K562 (cell line): ENCODE measurements at regions not wholly inside any gene's neighbourhood (a gene's known extent, or its start where the extent isn't known, plus 50 kb on each side); places are given as distances from the start of the nearest gene placed in this dataset.

ENCODE experiments used
- ATAC-seq: fragments of 200-7000 bp; cut with Tn5 transposase; 3 replicates; pipeline ENCODE4 v1.9.1; 2020; ENCODE audit warnings: moderate library complexity
- BruUV-seq: library from RNA; stranded (reverse); fragments of 400-500 nt; replicated peaks from 2 replicates; lab custom pipeline; 2021; lab: Mats Ljungman, UMichigan
- CTCF ChIA-PET: fragments of 300-600 bp; formaldehyde crosslinking; extraction: SDS; loops from one replicate; lab custom pipeline; 2021; ENCODE audit warnings: low intra/inter-chr PET ratio; lab: Yijun Ruan, JAX
- POLR2A ChIA-PET: fragments of 300-600, 350-650 bp; sonication (Branson Sonifier 250); formaldehyde crosslinking; extraction: SDS; loops from one replicate; lab custom pipeline; 2021; ENCODE audit warnings: antibody characterized with exemption, inconsistent platforms; lab: Yijun Ruan, JAX
- DNase-seq, 4 experiments: peaks; one replicate each; pipeline versions ENCODE4 v3.0.0 to v3.0.0-alpha.2; 2011 to 2018; ENCODE audit warnings: low spot score in 3 of 4, mixed read lengths in 3 of 4; ENCODE audit errors: extremely low read depth in 1 of 4
- FAIRE-seq: peaks from 2 replicates; lab custom pipeline; 2011; peaks lifted over from hg19 to GRCh38; lab: Jason Lieb, UNC
- H2AFZ ChIP-seq: 2 replicates; pipeline ENCODE4 v1.6.0; 2011; ENCODE audit warnings: low read depth, low read length, control low read depth, inconsistent platforms
- H3K27ac ChIP-seq: fragments of 200-600 bp; 3 replicates; pipeline ENCODE4 v1.8.0; 2011; ENCODE audit warnings: low read depth, mild to moderate bottlenecking, control low read depth, inconsistent platforms, low read length, moderate library complexity, mixed read lengths; ENCODE audit errors: extremely low read depth
- H3K27me3 ChIP-seq, 2 experiments: fragments of 300-600 bp in 1 of 2; 2 replicates in 1 of 2; 3 replicates in 1 of 2; pipeline versions ENCODE4 v1.6.0 to v1.8.0; 2011; ENCODE audit warnings: inconsistent platforms in 2 of 2, low read length in 2 of 2, mild to moderate bottlenecking in 1 of 2, mixed read lengths in 1 of 2, moderate library complexity in 1 of 2; ENCODE audit not compliant: control insufficient read depth in 2 of 2, insufficient read depth in 2 of 2
- H3K36me3 ChIP-seq: fragments of 300-600 bp; 3 replicates; pipeline ENCODE4 v1.8.0; 2011; ENCODE audit warnings: mild to moderate bottlenecking, low read length, inconsistent platforms; ENCODE audit not compliant: control insufficient read depth, insufficient read depth
- H3K4me1 ChIP-seq, 2 experiments: fragments of 200-600 bp in 1 of 2; replicated peaks in 1 of 2; 2 replicates in 1 of 2; 3 replicates in 1 of 2; pipeline versions ENCODE4 v1.5.1 to v1.8.0; 2011; ENCODE audit warnings: inconsistent platforms in 2 of 2, low read length in 2 of 2, mild to moderate bottlenecking in 1 of 2, mixed read lengths in 1 of 2, moderate library complexity in 1 of 2; ENCODE audit not compliant: control insufficient read depth in 2 of 2, insufficient read depth in 2 of 2
- H3K4me2 ChIP-seq: 2 replicates; pipeline ENCODE4 v1.6.1; 2011; ENCODE audit warnings: low read length, control low read depth, inconsistent platforms, mixed read lengths; ENCODE audit not compliant: insufficient read depth
- H3K4me3 ChIP-seq: fragments of 200-600 bp; sonication (generic), shearing (Covaris generic); 2 replicates; pipeline ENCODE4 v1.5.1; 2016; ENCODE audit warnings: control low read depth, inconsistent platforms
- H3K79me2 ChIP-seq: fragments of 200-600 bp; 3 replicates; pipeline ENCODE4 v1.8.0; 2011; ENCODE audit warnings: low read length, inconsistent platforms; ENCODE audit not compliant: control insufficient read depth, insufficient read depth
- H3K9ac ChIP-seq, 2 experiments: 2 replicates each; pipeline versions ENCODE4 v1.6.0 to v1.6.1; 2011; ENCODE audit warnings: low read depth in 2 of 2, low read length in 2 of 2, control low read depth in 1 of 2, inconsistent platforms in 1 of 2, mild to moderate bottlenecking in 1 of 2, mixed read lengths in 1 of 2; ENCODE audit not compliant: insufficient read depth in 1 of 2
- H3K9me1 ChIP-seq: one replicate; pipeline ENCODE4 v1.6.0; 2011; ENCODE audit warnings: inconsistent platforms, mild to moderate bottlenecking, low read length, moderate library complexity; ENCODE audit not compliant: control insufficient read depth, insufficient read depth
- H3K9me3 ChIP-seq: replicated peaks from 2 replicates; pipeline ENCODE4 v1.5.1; 2011; ENCODE audit warnings: low read depth, low read length, inconsistent platforms; ENCODE audit not compliant: control insufficient read depth, insufficient read depth
- H4K20me1 ChIP-seq: replicated peaks from 2 replicates; pipeline ENCODE4 v1.6.1; 2011; ENCODE audit warnings: low read length, inconsistent platforms, mixed read lengths; ENCODE audit not compliant: control insufficient read depth, insufficient read depth
- BRCA1 ChIP-seq, 2 experiments: fragments of 450-650 bp in 1 of 2; sonication (generic) in 1 of 2; formaldehyde crosslinking in 1 of 2; IDR thresholded peaks; 2 replicates each; pipeline versions ENCODE4 v1.5.0 to v1.6.1; 2017 to 2020; ENCODE audit warnings: mild to moderate bottlenecking in 1 of 2, missing genetic modification reagents in 1 of 2
- CBFA2T3 ChIP-seq: fragments of 450-650 bp; IDR thresholded peaks from 2 replicates; pipeline ENCODE4 v1.6.1; 2017
- CBX2 ChIP-seq: fragments of 200-600 bp; sonication (generic); IDR thresholded peaks from one replicate; pipeline ENCODE4 v1.6.1; 2012; ENCODE audit warnings: mild to moderate bottlenecking, low read length, inconsistent platforms; ENCODE audit not compliant: insufficient read depth, poor library complexity, severe bottlenecking
- DIDO1 ChIP-seq: fragments of 450-650 bp; IDR thresholded peaks from 2 replicates; pipeline ENCODE4 v1.6.1; 2016; ENCODE audit warnings: low read depth, missing biosample characterization, missing genetic modification characterization
- ETV1 ChIP-seq: fragments of 450-650 bp; conservative IDR thresholded peaks from 2 replicates; pipeline ENCODE4 v1.6.1; 2016; ENCODE audit warnings: missing genetic modification characterization, control low read depth, low read depth, missing compliant biosample characterization
- HNRNPL ChIP-seq: fragments of 200-400 bp; formaldehyde crosslinking; IDR thresholded peaks from 2 replicates; pipeline ENCODE4 v1.6.1; 2017; ENCODE audit warnings: low read depth, mild to moderate bottlenecking, low read length
- HNRNPLL ChIP-seq: fragments of 200-400 bp; formaldehyde crosslinking; IDR thresholded peaks from 2 replicates; pipeline ENCODE4 v1.6.1; 2017; ENCODE audit warnings: low read length, low read depth, mild to moderate bottlenecking; ENCODE audit not compliant: poor library complexity, severe bottlenecking
- NFIX ChIP-seq: fragments of 250-450 bp; sonication (Bioruptor Pico); IDR thresholded peaks from 2 replicates; pipeline ENCODE4 v1.4.0; 2020; ENCODE audit warnings: low read depth, mild to moderate bottlenecking, moderate library complexity
- SREBF2 ChIP-seq: sonication (generic); formaldehyde crosslinking; IDR thresholded peaks from 2 replicates; pipeline ENCODE4 v1.4.0; 2020; ENCODE audit warnings: mild to moderate bottlenecking, missing genetic modification reagents
- SRF ChIP-seq, 2 experiments: fragments of 250-450, 450-650 bp in 1 of 2; sonication (Bioruptor Pico) in 1 of 2; sonication (generic) in 1 of 2; formaldehyde crosslinking; IDR thresholded peaks; 2 replicates each; pipeline versions ENCODE4 v1.5.0 to v1.5.1; 2020 to 2022; ENCODE audit warnings: mild to moderate bottlenecking in 1 of 2, missing genetic modification reagents in 1 of 2
- ZNF165 ChIP-seq: fragments of 250-450 bp; sonication (Bioruptor Pico); IDR thresholded peaks from 2 replicates; pipeline ENCODE4 v1.4.0; 2020; ENCODE audit warnings: borderline replicate concordance
- ZNF561 ChIP-seq: fragments of 450-650 bp; formaldehyde crosslinking; conservative IDR thresholded peaks from 2 replicates; pipeline ENCODE4 v1.4.0; 2020; ENCODE audit warnings: mild to moderate bottlenecking, moderate library complexity
- ZNF584 ChIP-seq: fragments of 200-800 bp; sonication (Bioruptor generic); IDR thresholded peaks from 2 replicates; pipeline ENCODE4 v1.6.1; 2016; ENCODE audit warnings: low read depth, mild to moderate bottlenecking, missing genetic modification characterization, missing compliant biosample characterization
- ZNF695 ChIP-seq: fragments of 450-650 bp; formaldehyde crosslinking; IDR thresholded peaks from 2 replicates; pipeline ENCODE4 v1.4.0; 2020; ENCODE audit warnings: mild to moderate bottlenecking, moderate library complexity
- WGBS: fragments of 100-300 bp; shearing (Covaris generic); methylation state at CpG from one replicate; pipeline ENCODE4 v1.1.6; 2016; ENCODE audit warnings: low coverage, mixed read lengths; ENCODE audit not compliant: insufficient coverage; ENCODE audit errors: missing lambda C conversion rate; 5-methylcytosine and 5-hydroxymethylcytosine counted together
- in situ Hi-C: fragments of 300-500 bp; cut with MboI; formaldehyde crosslinking; loops from 4 replicates; pipeline ENCODE4 v1.15.0; 2018; ENCODE audit warnings: inconsistent platforms, mixed read lengths
- intact Hi-C: fragments of 100-400 bp; cut with micrococcal nuclease; formaldehyde crosslinking; loops from 2 replicates; pipeline ENCODE4 v1.14.2; 2022
- TF ChIP-seq, protein P1 (sequence below): fragments of 250-450 bp; sonication (Bioruptor Pico); IDR thresholded peaks from 2 replicates; pipeline ENCODE4 v1.8.0; 2021; ENCODE audit warnings: moderate library complexity, mild to moderate bottlenecking, inconsistent platforms
- TF ChIP-seq, protein P2 (sequence below): fragments of 450-650 bp; formaldehyde crosslinking; IDR thresholded peaks from 2 replicates; pipeline ENCODE4 v1.4.0; 2022; ENCODE audit warnings: mild to moderate bottlenecking, moderate library complexity
- TF ChIP-seq, protein P3 (sequence below): sonication (generic); formaldehyde crosslinking; IDR thresholded peaks from 2 replicates; pipeline ENCODE4 v1.5.0; 2020; ENCODE audit warnings: missing genetic modification reagents
- TF ChIP-seq, protein P4 (sequence below): sonication (generic); formaldehyde crosslinking; IDR thresholded peaks from 2 replicates; pipeline ENCODE4 v1.8.1; 2022; ENCODE audit warnings: missing genetic modification reagents

DNA sequence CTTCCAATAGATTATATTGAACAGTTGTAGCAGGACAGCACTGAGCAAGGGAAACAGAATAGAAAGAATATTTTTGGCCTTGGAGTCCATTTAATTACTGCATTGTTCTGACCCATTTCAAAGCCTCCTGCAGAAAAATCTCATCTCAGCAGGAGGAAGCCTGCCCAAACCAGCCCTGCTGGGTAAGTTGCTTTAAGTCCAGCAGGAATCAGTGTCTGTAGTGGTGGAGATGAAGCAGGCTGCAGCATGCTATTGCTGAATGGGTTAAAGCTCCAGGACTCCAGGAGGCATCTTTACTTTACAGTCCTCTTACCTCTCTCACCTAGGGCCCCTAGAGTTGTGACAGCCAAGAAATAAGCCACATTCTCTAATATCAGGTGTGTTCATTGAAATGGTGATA lies 380.3 kb upstream of the THBS1 start (continued):
- TF ChIP-seq, protein P1, sequence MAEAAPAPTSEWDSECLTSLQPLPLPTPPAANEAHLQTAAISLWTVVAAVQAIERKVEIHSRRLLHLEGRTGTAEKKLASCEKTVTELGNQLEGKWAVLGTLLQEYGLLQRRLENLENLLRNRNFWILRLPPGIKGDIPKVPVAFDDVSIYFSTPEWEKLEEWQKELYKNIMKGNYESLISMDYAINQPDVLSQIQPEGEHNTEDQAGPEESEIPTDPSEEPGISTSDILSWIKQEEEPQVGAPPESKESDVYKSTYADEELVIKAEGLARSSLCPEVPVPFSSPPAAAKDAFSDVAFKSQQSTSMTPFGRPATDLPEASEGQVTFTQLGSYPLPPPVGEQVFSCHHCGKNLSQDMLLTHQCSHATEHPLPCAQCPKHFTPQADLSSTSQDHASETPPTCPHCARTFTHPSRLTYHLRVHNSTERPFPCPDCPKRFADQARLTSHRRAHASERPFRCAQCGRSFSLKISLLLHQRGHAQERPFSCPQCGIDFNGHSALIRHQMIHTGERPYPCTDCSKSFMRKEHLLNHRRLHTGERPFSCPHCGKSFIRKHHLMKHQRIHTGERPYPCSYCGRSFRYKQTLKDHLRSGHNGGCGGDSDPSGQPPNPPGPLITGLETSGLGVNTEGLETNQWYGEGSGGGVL (CRISPR knock-in tag), result no peak
- TF ChIP-seq HNRNPLL, result no peak
- TF ChIP-seq, protein P2, sequence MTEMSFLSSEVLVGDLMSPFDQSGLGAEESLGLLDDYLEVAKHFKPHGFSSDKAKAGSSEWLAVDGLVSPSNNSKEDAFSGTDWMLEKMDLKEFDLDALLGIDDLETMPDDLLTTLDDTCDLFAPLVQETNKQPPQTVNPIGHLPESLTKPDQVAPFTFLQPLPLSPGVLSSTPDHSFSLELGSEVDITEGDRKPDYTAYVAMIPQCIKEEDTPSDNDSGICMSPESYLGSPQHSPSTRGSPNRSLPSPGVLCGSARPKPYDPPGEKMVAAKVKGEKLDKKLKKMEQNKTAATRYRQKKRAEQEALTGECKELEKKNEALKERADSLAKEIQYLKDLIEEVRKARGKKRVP, result no peak
- TF ChIP-seq ETV1 (tag), result no peak
- TF ChIP-seq CBFA2T3, result no peak
- no peak for TF ChIP-seq ZNF695 (CRISPR knock-in tag)
- TF ChIP-seq SREBF2 (CRISPR knock-in tag), result no peak

DNA sequence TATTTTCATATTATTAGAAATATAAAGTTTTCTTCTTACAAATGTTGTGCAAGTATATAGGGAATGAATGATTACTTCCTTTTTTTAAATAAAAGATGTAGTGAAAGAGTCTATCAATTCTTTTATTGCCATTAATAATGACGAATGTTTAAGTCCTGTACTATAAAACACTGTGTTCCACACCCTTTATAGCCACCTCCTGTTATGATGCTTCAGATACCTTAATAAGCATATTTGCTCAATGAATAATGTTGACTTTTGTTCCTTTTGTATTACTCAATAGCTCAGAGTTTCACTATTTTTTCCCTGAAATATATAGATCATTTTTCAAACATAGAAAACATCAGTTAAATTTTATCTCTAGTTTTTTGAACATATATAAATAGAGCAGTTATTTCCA lies 378.2 kb upstream of the THBS1 start:
- WGBS, result 5% methylated on average over 1 of the region's 1 CpG
- Histone ChIP-seq H3K9ac (no peak overlapping the region), H3K9me1 (no peaks in the 10 kb centered on the region), H2AFZ (no peak overlapping the region), H3K79me2 (no peaks in the 10 kb centered on the region), H3K4me3 (no peak overlapping the region), H4K20me1 (no peaks in the 10 kb centered on the region), H3K4me1 (no peaks in the 10 kb centered on the region), H3K4me2 (no peak overlapping the region), H3K36me3 (no peaks in the 10 kb centered on the region), H3K27me3 (peaks cover 2 to 4% of the 10 kb centered on the region in 2 experiments; a peak in 2 of 5 replicates), H3K9me3 (no peaks in the 10 kb centered on the region), H3K27ac (no peak overlapping the region)
- no peak for FAIRE-seq
- POLR2A ChIA-PET, result no interaction called here
- intact Hi-C loops, result no loop called here
- no peak for DNase-seq
- CTCF ChIA-PET, result no interaction called here
- in situ Hi-C loops, result no loop called here
- ATAC-seq, result no peak
- BruUV-seq, result no TSS peak
- TF ChIP-seq ZNF165 (CRISPR knock-in tag) (no peak), CBX2 (no peak), BRCA1 (IDR thresholded peaks at IDR 0.05) (no peak), BRCA1 (CRISPR knock-in tag; IDR thresholded peaks at IDR 0.05) (no peak), ZNF584 (CRISPR knock-in tag) (no peak), SRF (CRISPR knock-in tag; IDR thresholded peaks at IDR 0.05) (no peak), DIDO1 (tag) (no peak), NFIX (CRISPR knock-in tag) (no peak), HNRNPL (no peak), ZNF561 (no peak)
- TF ChIP-seq, protein P3, sequence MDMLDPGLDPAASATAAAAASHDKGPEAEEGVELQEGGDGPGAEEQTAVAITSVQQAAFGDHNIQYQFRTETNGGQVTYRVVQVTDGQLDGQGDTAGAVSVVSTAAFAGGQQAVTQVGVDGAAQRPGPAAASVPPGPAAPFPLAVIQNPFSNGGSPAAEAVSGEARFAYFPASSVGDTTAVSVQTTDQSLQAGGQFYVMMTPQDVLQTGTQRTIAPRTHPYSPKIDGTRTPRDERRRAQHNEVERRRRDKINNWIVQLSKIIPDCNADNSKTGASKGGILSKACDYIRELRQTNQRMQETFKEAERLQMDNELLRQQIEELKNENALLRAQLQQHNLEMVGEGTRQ (CRISPR knock-in tag), result no peak
- TF ChIP-seq, protein P4, sequence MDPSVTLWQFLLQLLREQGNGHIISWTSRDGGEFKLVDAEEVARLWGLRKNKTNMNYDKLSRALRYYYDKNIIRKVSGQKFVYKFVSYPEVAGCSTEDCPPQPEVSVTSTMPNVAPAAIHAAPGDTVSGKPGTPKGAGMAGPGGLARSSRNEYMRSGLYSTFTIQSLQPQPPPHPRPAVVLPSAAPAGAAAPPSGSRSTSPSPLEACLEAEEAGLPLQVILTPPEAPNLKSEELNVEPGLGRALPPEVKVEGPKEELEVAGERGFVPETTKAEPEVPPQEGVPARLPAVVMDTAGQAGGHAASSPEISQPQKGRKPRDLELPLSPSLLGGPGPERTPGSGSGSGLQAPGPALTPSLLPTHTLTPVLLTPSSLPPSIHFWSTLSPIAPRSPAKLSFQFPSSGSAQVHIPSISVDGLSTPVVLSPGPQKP (CRISPR knock-in tag), result no peak
